Fibroblast of pulmonary artery (primary cell): ENCODE measurements at regions not wholly inside any gene's neighbourhood (a gene's known extent, or its start where the extent isn't known, plus 50 kb on each side); places are given as distances from the start of the nearest gene placed in this dataset.

Experiments used
- DNase-seq: peaks from one replicate; pipeline ENCODE4 v3.0.0-alpha.2; 2010; ENCODE audit warnings: low read depth
- H3K4me3 ChIP-seq: replicated peaks from 2 replicates; pipeline ENCODE4 v1.5.1; 2011; ENCODE audit warnings: low read depth, mild to moderate bottlenecking, control low read depth, low read length, moderate library complexity
- CTCF ChIP-seq: IDR thresholded peaks from 2 replicates; pipeline ENCODE4 v1.5.1; 2011; ENCODE audit warnings: mild to moderate bottlenecking, control low read depth, low read length, inconsistent platforms; ENCODE audit errors: missing control alignments

- TF ChIP-seq CTCF = no peak
- no peak overlapping the region for H3K4me3 ChIP-seq
- no peak for DNase-seq
Measured at GRCh38 chr10:94074462-94074861, 80.7 kb downstream of the PLCE1 start.

GRCh38 chr10:94075506-94075905 is 81.8 kb downstream of the PLCE1 start:
- no peak for DNase-seq
- TF ChIP-seq CTCF = no peak
- no peak overlapping the region for H3K4me3 ChIP-seq

GRCh38 chr10:94076325-94076841 is 82.7 kb downstream of the PLCE1 start:
- no peak overlapping the region for H3K4me3 ChIP-seq
- DNase-seq = peak; percentile 63
- TF ChIP-seq CTCF = peak; percentile 49

GRCh38 chr10:94077042-94077441 is 83.3 kb downstream of the PLCE1 start:
- TF ChIP-seq CTCF = no peak
- H3K4me3 ChIP-seq = no peak overlapping the region
- no peak for DNase-seq

- no peak for TF ChIP-seq CTCF
- DNase-seq = no peak
- H3K4me3 ChIP-seq = no peak overlapping the region
Measured at GRCh38 chr10:94080108-94080507, 86.4 kb downstream of the PLCE1 start.

GRCh38 chr10:94083662-94084265 is 90.0 kb downstream of the PLCE1 start:
- H3K4me3 ChIP-seq = no peak overlapping the region
- no peak for DNase-seq
- no peak for TF ChIP-seq CTCF

- TF ChIP-seq CTCF = no peak
- H3K4me3 ChIP-seq = no peak overlapping the region
- no peak for DNase-seq
Measured at GRCh38 chr10:94084344-94084743, 90.6 kb downstream of the PLCE1 start.
